T-cell (primary cell): ENCODE measurements at regions not wholly inside any gene's neighbourhood (a gene's known extent, or its start where the extent isn't known, plus 50 kb on each side); places are given as distances from the start of the nearest gene placed in this dataset.

ENCODE experiments used
- ATAC-seq, 4 experiments: fragments of 200-7000 bp in 3 of 4; fragments of 150-1000 bp in 1 of 4; cut with Tn5 transposase; replicated peaks in 1 of 4; 1 replicate in 3 of 4; 2 replicates in 1 of 4; pipeline ENCODE4 v1.10.0; 2021; ENCODE audit warnings: moderate library complexity in 3 of 4, mild to moderate bottlenecking in 2 of 4, moderate number of reproducible peaks in 1 of 4
- CTCF ChIA-PET, 2 donors: fragments of 300-600 bp; sonication (Branson Sonifier 250); formaldehyde crosslinking; loops; one replicate each; lab custom pipeline; 2022; ENCODE audit warnings: antibody characterized with exemption in 2 of 2; lab: Charles Lee
- POLR2A ChIA-PET, 2 donors: fragments of 300-600 bp; sonication (Branson Sonifier 250); formaldehyde crosslinking; loops; one replicate each; lab custom pipeline; 2022; ENCODE audit warnings: antibody characterized with exemption in 2 of 2; lab: Charles Lee
- DNase-seq, 35 experiments: peaks; one replicate each; pipeline versions ENCODE4 v3.0.0 to v3.0.0-alpha.2; 2013 to 2023
- H3K27ac ChIP-seq: one replicate; pipeline ENCODE4 v1.5.1; 2013; ENCODE audit warnings: low read length
- H3K27me3 ChIP-seq, 2 experiments: replicated peaks in 1 of 2; 1 replicate in 1 of 2; 2 replicates in 1 of 2; pipeline versions ENCODE4 v1.6.1 to v1.7.0; 2013; ENCODE audit warnings: low read length in 1 of 2, mixed read lengths in 1 of 2; ENCODE audit not compliant: control insufficient read depth in 2 of 2, insufficient read depth in 2 of 2; ENCODE audit errors: extremely low read depth in 1 of 2
- H3K36me3 ChIP-seq, 2 donors: 1 replicate in 1 of 2; 2 replicates in 1 of 2; pipeline versions ENCODE4 v1.6.1 to v1.7.0; 2013; ENCODE audit warnings: low read length in 1 of 2; ENCODE audit not compliant: control insufficient read depth in 2 of 2, insufficient read depth in 1 of 2; ENCODE audit errors: extremely low read depth in 1 of 2
- H3K4me1 ChIP-seq, 2 experiments: 1 replicate in 1 of 2; 2 replicates in 1 of 2; pipeline versions ENCODE4 v1.6.1 to v1.7.0; 2013; ENCODE audit warnings: low read length in 2 of 2, mixed read lengths in 1 of 2; ENCODE audit not compliant: insufficient read depth in 2 of 2, control insufficient read depth in 1 of 2; ENCODE audit errors: extremely low read depth in 1 of 2
- H3K4me3 ChIP-seq, 2 donors: 1 replicate in 1 of 2; 2 replicates in 1 of 2; pipeline versions ENCODE4 v1.5.1 to v1.7.0; 2013; ENCODE audit warnings: mild to moderate bottlenecking in 2 of 2, low read length in 1 of 2, moderate library complexity in 1 of 2; ENCODE audit not compliant: control insufficient read depth in 1 of 2; ENCODE audit errors: extremely low read depth in 1 of 2
- H3K9me3 ChIP-seq: 2 replicates; pipeline ENCODE4 v1.7.0; 2013
- H3K27ac Mint-ChIP-seq, 2 donors: one replicate each; pipeline ENCODE4 v1.8.0; 2020 to 2021; ENCODE audit warnings: mild to moderate bottlenecking in 2 of 2, mixed read lengths in 2 of 2
- H3K27me3 Mint-ChIP-seq, 2 donors: one replicate each; pipeline ENCODE4 v1.8.0; 2021 to 2022; ENCODE audit warnings: mixed read lengths in 2 of 2
- H3K36me3 Mint-ChIP-seq: one replicate; pipeline ENCODE4 v1.8.0; 2021; ENCODE audit warnings: mixed read lengths
- H3K4me1 Mint-ChIP-seq, 3 donors: one replicate each; pipeline ENCODE4 v1.8.0; 2020 to 2022; ENCODE audit warnings: mixed read lengths in 3 of 3, mild to moderate bottlenecking in 1 of 3
- H3K4me3 Mint-ChIP-seq, 3 donors: one replicate each; pipeline ENCODE4 v1.8.0; 2020 to 2022; ENCODE audit warnings: mild to moderate bottlenecking in 3 of 3, mixed read lengths in 3 of 3, moderate library complexity in 3 of 3
- H3K9me3 Mint-ChIP-seq, 3 donors: one replicate each; pipeline ENCODE4 v1.8.0; 2020 to 2022; ENCODE audit warnings: mixed read lengths in 3 of 3
- WGBS: methylation state at CpG from one replicate; pipeline ENCODE4 v1.1.5; 2013; ENCODE audit warnings: missing lambda C conversion rate; ENCODE audit not compliant: insufficient coverage; 5-methylcytosine and 5-hydroxymethylcytosine counted together

DNA sequence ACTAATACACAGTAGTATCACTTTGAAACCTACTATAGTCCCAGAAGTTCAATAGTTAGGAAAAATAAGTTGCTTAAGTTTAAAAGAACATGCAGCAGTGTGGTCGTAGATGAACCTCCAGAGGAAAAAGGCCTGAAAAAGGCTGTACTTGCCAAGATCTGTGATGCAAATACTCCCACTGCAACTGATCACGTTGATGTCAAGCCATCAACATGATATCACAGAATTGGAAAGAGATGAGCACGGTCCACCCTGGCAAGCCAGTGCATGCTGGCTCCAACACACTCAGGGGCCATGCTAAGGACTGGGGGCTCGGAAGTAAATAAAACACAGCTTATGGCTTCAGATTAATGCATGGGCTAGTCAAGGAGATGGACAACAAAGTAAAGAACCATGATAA lies 71.8 kb upstream of the LRCH1 start:
- H3K9me3 Mint-ChIP-seq: peaks cover 7 to 23% (median 14%) of the 10 kb centered on the region in 3 donors
- peaks cover 0 to 13% of the 10 kb centered on the region in 2 donors for H3K27me3 Mint-ChIP-seq
- WGBS: 80% methylated on average over 1 of the region's 4 CpGs
- H3K4me3 Mint-ChIP-seq: no peak overlapping the region
- ATAC-seq: no peak
- no peaks in the 10 kb centered on the region for H3K9me3 ChIP-seq
- no peaks in the 10 kb centered on the region for H3K4me1 ChIP-seq
- no peaks in the 10 kb centered on the region for H3K36me3 ChIP-seq
- no peaks in the 10 kb centered on the region for H3K36me3 Mint-ChIP-seq
- H3K4me3 ChIP-seq: no peak overlapping the region
- ChIA-PET CTCF (interaction anchor here in 1 of 2 donors (0.8 kb wide), 1 partner anchor 280 kb away, joined by 3 read pairs; no protein-coding TSS in a partner anchor), POLR2A (no interaction called here)
- no peak for DNase-seq
- H3K27me3 ChIP-seq: no peaks in the 10 kb centered on the region
- no peak overlapping the region for H3K27ac Mint-ChIP-seq
- H3K27ac ChIP-seq: no peak overlapping the region
- H3K4me1 Mint-ChIP-seq: no peaks in the 10 kb centered on the region

DNA sequence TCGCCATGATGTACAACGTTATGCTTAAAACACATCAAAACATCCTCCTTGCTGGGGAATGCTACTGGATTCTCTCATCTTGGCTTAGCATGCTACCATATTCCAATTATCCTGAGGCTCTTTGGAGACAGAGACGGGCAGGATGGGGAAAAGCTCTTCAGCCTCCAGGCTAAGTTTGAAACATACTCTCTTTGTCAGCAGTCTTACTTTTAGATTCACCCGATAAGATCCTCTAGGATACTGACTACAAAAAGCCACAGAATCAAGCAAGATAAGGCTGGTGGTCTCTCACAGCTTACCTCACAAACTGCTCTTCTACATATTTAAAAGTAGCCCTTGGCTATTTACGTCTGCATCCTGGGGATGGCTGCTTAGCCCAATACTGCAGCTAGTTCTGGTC lies 72.8 kb upstream of the LRCH1 start:
- no peaks in the 10 kb centered on the region for H3K9me3 ChIP-seq
- WGBS: 100% methylated on average over 4 of the region's 5 CpGs
- H3K27me3 Mint-ChIP-seq: peaks cover 0 to 13% of the 10 kb centered on the region in 2 donors
- no peaks in the 10 kb centered on the region for H3K36me3 ChIP-seq
- no peak overlapping the region for H3K27ac ChIP-seq
- ChIA-PET CTCF (no interaction called here), POLR2A (interaction anchor here in 1 of 2 donors (0.6 kb wide), 1 partner anchor 44 kb away, joined by 4 read pairs; no protein-coding TSS in a partner anchor)
- no peak overlapping the region for H3K27ac Mint-ChIP-seq
- no peak for ATAC-seq
- no peaks in the 10 kb centered on the region for H3K27me3 ChIP-seq
- H3K9me3 Mint-ChIP-seq: peaks cover 7 to 16% (median 12%) of the 10 kb centered on the region in 3 donors
- H3K4me1 Mint-ChIP-seq: no peaks in the 10 kb centered on the region
- H3K4me3 Mint-ChIP-seq: no peak overlapping the region
- H3K4me1 ChIP-seq: no peaks in the 10 kb centered on the region
- no peak for DNase-seq
- H3K4me3 ChIP-seq: no peak overlapping the region
- no peaks in the 10 kb centered on the region for H3K36me3 Mint-ChIP-seq

DNA sequence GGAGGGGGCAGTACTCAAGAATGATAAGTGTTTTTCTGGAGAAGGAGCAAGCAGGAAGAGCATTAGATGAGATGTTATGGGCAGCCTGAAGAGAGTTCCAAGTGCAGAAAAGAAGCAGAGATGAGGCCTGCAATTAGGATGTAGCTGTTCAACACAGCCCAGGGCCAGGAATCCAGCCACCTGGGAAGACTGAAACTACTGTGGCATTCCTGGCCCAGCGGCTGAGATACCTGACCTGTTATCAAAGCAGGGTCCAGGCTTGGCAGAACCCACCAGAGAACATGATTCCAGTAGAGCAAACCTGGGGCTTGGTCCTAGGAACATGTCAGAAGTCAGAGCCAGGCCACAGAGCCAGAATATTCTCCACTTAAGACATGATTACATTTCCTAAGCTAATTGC lies 73.3 kb upstream of the LRCH1 start:
- no peak for ATAC-seq
- ChIA-PET CTCF (no interaction called here), POLR2A (no interaction called here)
- H3K27ac Mint-ChIP-seq: no peak overlapping the region
- no peaks in the 10 kb centered on the region for H3K27me3 ChIP-seq
- WGBS: 87% methylated on average over 1 of the region's 1 CpG
- H3K4me1 ChIP-seq: no peaks in the 10 kb centered on the region
- H3K36me3 ChIP-seq: no peaks in the 10 kb centered on the region
- no peaks in the 10 kb centered on the region for H3K36me3 Mint-ChIP-seq
- no peak for DNase-seq
- H3K9me3 Mint-ChIP-seq: peaks cover 7 to 15% (median 11%) of the 10 kb centered on the region in 3 donors
- H3K27me3 Mint-ChIP-seq: peaks cover 0 to 13% of the 10 kb centered on the region in 2 donors
- H3K4me3 ChIP-seq: no peak overlapping the region
- H3K4me3 Mint-ChIP-seq: no peak overlapping the region
- no peaks in the 10 kb centered on the region for H3K4me1 Mint-ChIP-seq
- no peak overlapping the region for H3K27ac ChIP-seq
- H3K9me3 ChIP-seq: no peaks in the 10 kb centered on the region

DNA sequence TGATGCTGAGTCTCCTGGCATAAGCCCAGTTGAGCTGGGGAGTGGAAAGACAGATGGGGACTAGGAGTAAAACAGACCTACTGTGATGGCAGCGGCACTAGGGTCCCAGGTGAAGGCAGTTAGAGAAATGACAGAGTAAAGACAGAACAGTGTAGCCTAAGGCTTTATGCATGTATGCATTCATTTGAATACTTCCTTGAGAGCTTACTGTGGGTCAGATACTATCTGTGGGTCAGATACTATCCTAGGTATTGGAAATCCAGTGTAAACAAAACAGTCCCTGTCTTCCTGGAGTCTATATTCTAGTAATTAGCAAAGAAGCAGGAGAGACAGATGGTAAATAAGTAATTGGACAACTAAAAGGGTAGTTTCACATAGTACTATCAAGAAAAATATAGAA lies 73.7 kb upstream of the LRCH1 start:
- Histone ChIP-seq H3K27me3 (no peaks in the 10 kb centered on the region), H3K36me3 (no peaks in the 10 kb centered on the region), H3K4me3 (no peak overlapping the region), H3K4me1 (no peaks in the 10 kb centered on the region), H3K27ac (no peak overlapping the region), H3K9me3 (no peaks in the 10 kb centered on the region)
- H3K36me3 Mint-ChIP-seq: no peaks in the 10 kb centered on the region
- no peak overlapping the region for H3K4me3 Mint-ChIP-seq
- ChIA-PET CTCF (no interaction called here), POLR2A (interaction anchor here in 1 of 2 donors (0.6 kb wide), 1 partner anchor 109 kb away, joined by 3 read pairs; no protein-coding TSS in a partner anchor)
- peaks cover 0 to 13% of the 10 kb centered on the region in 2 donors for H3K27me3 Mint-ChIP-seq
- no CpG with 5 or more reads among the region's 1 CpG for WGBS
- DNase-seq (no peak), ATAC-seq (no peak)
- peaks cover 7 to 11% (median 8%) of the 10 kb centered on the region in 3 donors for H3K9me3 Mint-ChIP-seq
- no peak overlapping the region for H3K27ac Mint-ChIP-seq
- no peaks in the 10 kb centered on the region for H3K4me1 Mint-ChIP-seq

DNA sequence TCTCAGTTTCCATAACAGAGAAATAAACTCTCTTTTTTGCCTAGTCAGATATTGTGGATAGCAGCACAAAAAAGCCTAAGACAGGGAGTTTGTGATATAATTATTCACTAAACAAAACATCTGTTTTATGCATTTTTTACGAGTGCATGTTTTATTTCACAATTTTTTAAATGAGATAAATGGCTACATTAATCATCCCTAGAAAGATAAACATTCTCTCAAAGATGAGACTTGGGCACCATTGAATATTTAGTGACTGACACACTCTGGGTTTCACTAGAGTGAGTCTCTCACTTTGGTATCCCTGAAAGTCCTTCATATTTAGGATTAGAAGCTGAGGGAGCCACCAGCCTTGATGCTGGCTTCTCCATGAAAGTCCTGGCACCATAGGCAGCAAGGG lies 74.3 kb upstream of the LRCH1 start:
- Mint-ChIP-seq H3K27me3 (peaks cover 0 to 13% of the 10 kb centered on the region in 2 donors), H3K9me3 (peaks cover 6 to 7% (median 7%) of the 10 kb centered on the region in 3 donors), H3K4me3 (no peak overlapping the region), H3K36me3 (no peaks in the 10 kb centered on the region), H3K4me1 (no peaks in the 10 kb centered on the region), H3K27ac (no peak overlapping the region)
- Histone ChIP-seq H3K27ac (no peak overlapping the region), H3K4me1 (no peaks in the 10 kb centered on the region), H3K36me3 (no peaks in the 10 kb centered on the region), H3K27me3 (no peaks in the 10 kb centered on the region), H3K9me3 (no peaks in the 10 kb centered on the region), H3K4me3 (no peak overlapping the region)
- ChIA-PET CTCF (interaction anchor here in 1 of 2 donors (0.5 kb wide), 1 partner anchor 10 kb away, joined by 8 read pairs; no protein-coding TSS in a partner anchor), POLR2A (interaction anchor here (0.6 kb wide), 2 partner anchors 108 to 1020 kb away, joined by 3 read pairs; no protein-coding TSS in a partner anchor)
- DNase-seq: no peak
- ATAC-seq: no peak
- no CpG with 5 or more reads among the region's 1 CpG for WGBS

DNA sequence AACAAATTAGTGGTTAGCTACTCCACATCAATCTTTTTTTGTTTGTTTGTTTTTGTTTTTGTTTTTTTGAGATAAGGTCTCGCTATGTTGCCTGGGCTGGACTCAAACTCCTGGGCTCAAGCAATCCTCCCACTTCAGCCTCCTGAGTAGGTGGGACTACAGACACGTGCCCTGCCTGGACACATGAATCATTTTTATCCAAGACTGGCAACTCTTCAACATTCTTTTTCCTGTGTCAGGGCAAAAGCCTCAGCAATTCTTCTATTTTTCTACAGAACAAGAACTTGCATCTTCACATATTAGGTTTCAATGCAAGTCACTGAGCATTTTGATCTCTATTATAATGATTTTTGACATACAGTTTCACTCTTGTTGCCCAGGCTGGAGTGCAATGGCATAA lies 76.8 kb upstream of the LRCH1 start:
- peaks cover 0 to 10% of the 10 kb centered on the region in 2 donors for H3K27me3 Mint-ChIP-seq
- POLR2A ChIA-PET: no interaction called here
- H3K4me1 Mint-ChIP-seq: no peaks in the 10 kb centered on the region
- no peaks in the 10 kb centered on the region for H3K36me3 Mint-ChIP-seq
- DNase-seq (no peak), ATAC-seq (no peak)
- H3K9me3 Mint-ChIP-seq: peaks cover 0 to 1% (median 0%) of the 10 kb centered on the region in 3 donors
- no peaks in the 10 kb centered on the region for H3K36me3 ChIP-seq
- H3K27me3 ChIP-seq: no peaks in the 10 kb centered on the region
- H3K4me3 ChIP-seq: no peak overlapping the region
- no peak overlapping the region for H3K27ac ChIP-seq
- no peaks in the 10 kb centered on the region for H3K9me3 ChIP-seq
- no peaks in the 10 kb centered on the region for H3K4me1 ChIP-seq
- no peak overlapping the region for H3K27ac Mint-ChIP-seq
- WGBS: 50% methylated on average over 1 of the region's 2 CpGs
- CTCF ChIA-PET: no interaction called here
- no peak overlapping the region for H3K4me3 Mint-ChIP-seq
